ENCODE measurements at regions not wholly inside any gene's neighbourhood (a gene's known extent, or its start where the extent isn't known, plus 50 kb on each side); places are given as distances from the start of the nearest gene placed in this dataset.

DNA sequence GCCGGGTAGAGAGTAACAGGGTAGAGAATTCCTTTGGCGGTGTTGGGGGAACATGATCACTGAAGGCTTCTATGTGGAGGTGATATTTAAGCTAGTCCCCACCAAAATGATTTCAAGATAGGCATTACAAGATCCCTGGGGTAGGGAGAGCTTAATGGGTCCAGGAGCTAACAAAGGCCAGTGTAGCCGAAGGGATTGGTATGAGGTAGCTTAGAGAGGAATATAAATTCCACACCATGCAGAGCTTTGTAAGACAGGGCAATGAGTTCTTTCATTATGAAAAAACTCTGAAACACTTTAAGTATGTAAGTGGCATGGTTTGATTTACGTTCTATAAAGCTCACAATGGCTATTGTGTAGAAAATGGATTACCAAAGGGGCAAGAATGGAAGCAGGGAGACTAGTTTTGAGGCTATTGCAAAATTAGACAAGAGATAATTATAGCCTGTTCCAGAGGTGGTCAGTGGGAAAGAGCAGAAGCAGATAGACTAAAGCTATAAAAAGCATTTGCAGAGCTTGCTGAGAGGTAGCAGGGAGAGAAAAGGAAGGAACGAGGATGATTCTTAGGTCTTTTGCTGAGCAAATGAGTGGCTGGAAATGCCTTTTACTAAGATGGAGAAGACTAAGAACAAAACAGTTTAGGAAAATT is 119.7 kb upstream of the SLC25A13 start:
- no peak for DNase-seq (ENCODE audit: low read depth)
- TF ChIP-seq, protein P1, sequence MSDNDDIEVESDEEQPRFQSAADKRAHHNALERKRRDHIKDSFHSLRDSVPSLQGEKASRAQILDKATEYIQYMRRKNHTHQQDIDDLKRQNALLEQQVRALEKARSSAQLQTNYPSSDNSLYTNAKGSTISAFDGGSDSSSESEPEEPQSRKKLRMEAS (IDR thresholded peaks at IDR 0.05; ENCODE audit: low read depth, low read length): no peak
- TF ChIP-seq MYC (IDR thresholded peaks at IDR 0.05; ENCODE audit: low read depth, low read length) (no peak), CTCF (IDR thresholded peaks at IDR 0.05; ENCODE audit: low read depth, low read length) (no peak), POLR2A (IDR thresholded peaks at IDR 0.05; ENCODE audit: extremely low read depth, insufficient read length) (no peak)
- no peak overlapping the region for H3K4me3 ChIP-seq (ENCODE audit: low read depth, low read length)

DNA sequence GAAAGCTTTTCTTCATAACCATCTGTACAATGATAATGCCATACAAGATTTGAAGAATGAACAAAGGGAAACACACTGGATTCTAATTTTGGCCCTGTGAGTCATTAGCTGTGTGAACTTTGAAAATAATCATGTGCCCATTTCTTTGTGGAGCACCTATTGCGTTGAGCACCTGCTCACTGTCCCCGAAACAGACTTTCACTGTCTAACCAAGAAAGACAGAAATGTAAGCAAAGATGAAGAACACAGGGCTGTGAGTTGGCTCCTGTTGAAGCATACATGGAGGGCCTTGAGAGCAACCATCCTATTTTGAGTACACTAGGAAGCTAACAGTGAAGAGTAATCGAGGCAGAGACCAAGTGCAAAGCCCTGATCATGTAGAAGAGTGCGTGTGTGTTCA is 118.4 kb upstream of the SLC25A13 start:
- DNase-seq (ENCODE audit: low read depth): no peak
- H3K4me3 ChIP-seq (ENCODE audit: low read depth, low read length): no peak overlapping the region
- TF ChIP-seq MYC (IDR thresholded peaks at IDR 0.05; ENCODE audit: low read depth, low read length): no peak

- TF ChIP-seq CTCF (IDR thresholded peaks at IDR 0.05; ENCODE audit: low read depth, low read length): no peak
- no peak for TF ChIP-seq POLR2A (IDR thresholded peaks at IDR 0.05; ENCODE audit: extremely low read depth, insufficient read length)
- TF ChIP-seq, protein P1 (IDR thresholded peaks at IDR 0.05; ENCODE audit: low read depth, low read length): no peak
- TF ChIP-seq MYC (IDR thresholded peaks at IDR 0.05; ENCODE audit: low read depth, low read length): no peak
- no peak for DNase-seq (ENCODE audit: low read depth)
- H3K4me3 ChIP-seq (ENCODE audit: low read depth, low read length): no peak overlapping the region
Observed at GRCh38 chr7:96436880-96437279, 115.0 kb upstream of the SLC25A13 start.

DNA sequence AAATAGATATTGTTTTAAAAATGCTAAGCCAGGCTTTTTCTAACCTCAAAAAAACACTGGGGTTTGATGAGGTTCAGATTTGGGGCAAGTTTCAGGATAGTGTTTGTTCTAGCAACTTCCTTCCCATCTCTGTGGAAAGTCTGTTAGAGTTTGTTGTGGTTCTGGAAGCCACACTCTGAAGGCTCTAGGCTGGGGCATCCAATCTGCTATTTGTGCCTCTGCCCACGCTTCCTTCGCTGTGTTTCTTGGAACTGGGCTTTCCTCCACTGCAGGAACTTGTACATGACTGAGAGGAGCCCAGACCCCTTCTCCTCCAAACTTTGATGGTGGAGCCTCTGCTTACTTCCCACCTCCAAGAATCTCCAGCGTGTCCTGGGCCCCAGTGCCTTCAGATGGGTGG is 108.5 kb upstream of the SLC25A13 start:
- DNase-seq (ENCODE audit: low read depth): no peak
- TF ChIP-seq POLR2A (IDR thresholded peaks at IDR 0.05; ENCODE audit: extremely low read depth, insufficient read length) (no peak), MYC (IDR thresholded peaks at IDR 0.05; ENCODE audit: low read depth, low read length) (no peak), CTCF (IDR thresholded peaks at IDR 0.05; ENCODE audit: low read depth, low read length) (no peak)
- TF ChIP-seq, protein P1 (IDR thresholded peaks at IDR 0.05; ENCODE audit: low read depth, low read length): no peak
- H3K4me3 ChIP-seq (ENCODE audit: low read depth, low read length): no peak overlapping the region

DNA sequence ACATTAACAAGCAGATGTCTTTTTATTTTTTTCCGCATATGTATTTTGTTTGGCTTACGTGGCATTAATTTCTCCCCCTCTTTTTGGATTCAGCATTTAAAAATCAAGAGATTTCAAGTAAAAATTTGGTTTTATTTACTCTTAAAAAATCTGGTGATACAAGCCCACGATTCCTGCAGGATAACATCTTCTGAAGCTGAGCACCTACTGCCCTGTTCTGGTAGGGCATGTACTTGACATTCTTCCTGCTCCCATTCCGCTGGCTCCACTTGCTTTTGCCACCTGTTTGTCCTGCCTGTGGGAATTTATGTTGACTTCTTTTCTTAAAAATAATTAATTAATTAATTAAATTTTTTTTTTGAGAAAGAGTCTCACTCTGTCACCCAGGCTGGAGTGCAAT is 105.2 kb upstream of the SLC25A13 start:
- DNase-seq (ENCODE audit: low read depth): no peak
- TF ChIP-seq, protein P1 (IDR thresholded peaks at IDR 0.05; ENCODE audit: low read depth, low read length): no peak
- TF ChIP-seq POLR2A (IDR thresholded peaks at IDR 0.05; ENCODE audit: extremely low read depth, insufficient read length) (no peak), CTCF (IDR thresholded peaks at IDR 0.05; ENCODE audit: low read depth, low read length) (no peak), MYC (IDR thresholded peaks at IDR 0.05; ENCODE audit: low read depth, low read length) (no peak)
- no peak overlapping the region for H3K4me3 ChIP-seq (ENCODE audit: low read depth, low read length)

DNA sequence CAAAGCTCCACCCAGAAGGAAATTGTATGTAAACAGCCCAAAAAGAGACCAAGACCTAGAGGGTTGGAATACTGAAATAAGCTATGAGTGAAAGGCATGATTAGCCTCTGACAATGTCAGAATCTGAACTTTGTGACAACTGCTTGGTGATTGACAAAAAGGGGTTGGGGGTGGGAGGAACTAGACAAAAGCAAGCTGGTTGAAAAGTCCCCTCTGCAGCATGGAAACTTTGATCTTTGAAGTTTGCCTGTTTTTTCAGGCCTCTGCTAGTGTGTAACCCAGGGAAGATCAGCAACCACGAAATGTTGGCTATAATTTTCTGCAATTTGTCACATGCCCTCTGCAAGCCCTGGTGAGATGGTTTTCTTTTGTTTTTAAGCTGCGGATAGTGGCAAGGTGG is 104.8 kb upstream of the SLC25A13 start:
- TF ChIP-seq, protein P1 (IDR thresholded peaks at IDR 0.05; ENCODE audit: low read depth, low read length): no peak
- TF ChIP-seq CTCF (IDR thresholded peaks at IDR 0.05; ENCODE audit: low read depth, low read length) (no peak), POLR2A (IDR thresholded peaks at IDR 0.05; ENCODE audit: extremely low read depth, insufficient read length) (no peak), MYC (IDR thresholded peaks at IDR 0.05; ENCODE audit: low read depth, low read length) (no peak)
- DNase-seq (ENCODE audit: low read depth): no peak
- H3K4me3 ChIP-seq (ENCODE audit: low read depth, low read length): no peak overlapping the region

Measured in NB4 (cell line).